A549 (cell line): ENCODE measurements at regions not wholly inside any gene's neighbourhood (a gene's known extent, or its start where the extent isn't known, plus 50 kb on each side); places are given as distances from the start of the nearest gene placed in this dataset.

Source experiments
- CEBPB ChIP-seq, 2 experiments: fragments of >200 bp in 1 of 2; sonication (Bioruptor Twin) in 1 of 2; formaldehyde crosslinking in 1 of 2; IDR thresholded peaks; 2 replicates each; pipeline ENCODE4 v1.6.1; 2012 to 2016
- CTCF ChIP-seq: fragments of >200 bp; sonication (Bioruptor Twin); formaldehyde crosslinking; IDR thresholded peaks from 3 replicates; pipeline ENCODE4 v1.5.1; 2016
- KDM1A ChIP-seq: fragments of 200-600 bp; sonication (generic); IDR thresholded peaks from 2 replicates; pipeline ENCODE4 v1.6.1; 2016; ENCODE audit warnings: low read depth, mild to moderate bottlenecking
- PHF8 ChIP-seq: fragments of 200-600 bp; sonication (generic); IDR thresholded peaks from 2 replicates; pipeline ENCODE4 v1.6.1; 2016; ENCODE audit warnings: low read depth, mild to moderate bottlenecking, antibody characterized with exemption, moderate library complexity, borderline replicate concordance
- POLR2A ChIP-seq: IDR thresholded peaks from 2 replicates; pipeline ENCODE4 v1.6.1; 2012; ENCODE audit warnings: mild to moderate bottlenecking, low read length
- POLR2AphosphoS2 ChIP-seq: conservative IDR thresholded peaks from 2 replicates; pipeline ENCODE4 v1.6.1; 2012; ENCODE audit warnings: low read length, improper control_type of control experiment, inconsistent platforms
- SMC3 ChIP-seq: fragments of >200 bp; sonication (Bioruptor Twin); formaldehyde crosslinking; IDR thresholded peaks from 3 replicates; pipeline ENCODE4 v1.6.1; 2018; ENCODE audit warnings: inconsistent platforms
- USF2 ChIP-seq: fragments of 450-650 bp; IDR thresholded peaks from 2 replicates; pipeline ENCODE4 v1.6.1; 2014; ENCODE audit warnings: antibody characterized with exemption

DNA sequence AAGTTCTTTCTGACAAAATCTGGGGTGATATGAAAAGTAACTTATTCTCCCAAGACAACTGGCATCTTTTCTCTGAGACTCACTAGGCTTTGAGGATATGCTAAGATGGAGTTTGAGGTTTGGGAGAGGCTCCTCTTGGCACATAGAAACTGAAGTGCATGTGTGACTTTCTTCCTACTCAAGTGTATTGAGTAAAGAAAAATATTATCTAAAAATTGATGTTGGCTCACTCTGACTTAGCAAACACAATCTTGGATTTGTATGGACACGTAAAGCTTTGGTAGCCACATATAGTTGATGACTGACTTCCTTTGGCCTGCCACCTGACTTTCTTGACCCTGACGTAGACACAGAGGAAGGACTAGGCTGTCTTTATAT, 71.1 kb upstream of the KLF12 start:
- TF ChIP-seq POLR2A (no peak), CTCF (no peak), USF2 (no peak), PHF8 (no peak), CEBPB (IDR thresholded peaks at IDR 0.05) (no peak), KDM1A (no peak), POLR2AphosphoS2 (no peak), SMC3 (no peak)
